B cell (primary cell): ENCODE measurements at regions not wholly inside any gene's neighbourhood (a gene's known extent, or its start where the extent isn't known, plus 50 kb on each side); places are given as distances from the start of the nearest gene placed in this dataset.

ENCODE experiments used
- EZH2 ChIP-seq: IDR thresholded peaks from 2 replicates; pipeline ENCODE4 v1.6.1; 2012; ENCODE audit warnings: borderline replicate concordance, low read depth, mild to moderate bottlenecking, moderate library complexity, low read length; ENCODE audit not compliant: insufficient read depth, poor library complexity, severe bottlenecking
- TF ChIP-seq, protein P1 (sequence below): fragments of 200-600 bp; IDR thresholded peaks from one replicate; pipeline ENCODE4 v1.8.0; 2022; ENCODE audit warnings: antibody characterized with exemption, mild to moderate bottlenecking

DNA sequence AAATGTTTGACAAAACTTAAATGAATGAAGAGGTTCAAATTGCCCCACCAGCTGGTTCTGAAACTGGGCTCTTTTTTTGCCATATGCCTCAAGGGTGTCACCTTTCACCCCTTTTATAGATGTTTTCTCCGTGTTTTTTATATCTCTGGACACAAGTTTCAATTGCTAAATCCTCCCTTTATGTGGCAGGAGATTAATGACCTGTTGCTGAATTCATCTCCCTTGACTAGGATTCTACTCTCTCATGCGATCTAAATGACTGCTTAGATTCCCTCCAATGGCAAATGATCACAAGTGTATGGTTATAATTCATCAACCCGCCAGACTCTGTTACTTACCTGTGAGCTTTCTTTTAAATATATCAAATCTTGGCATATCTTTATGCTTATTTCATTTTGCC, 677.0 kb upstream of the POT1 start:
- TF ChIP-seq EZH2: no peak
- TF ChIP-seq, protein P1, sequence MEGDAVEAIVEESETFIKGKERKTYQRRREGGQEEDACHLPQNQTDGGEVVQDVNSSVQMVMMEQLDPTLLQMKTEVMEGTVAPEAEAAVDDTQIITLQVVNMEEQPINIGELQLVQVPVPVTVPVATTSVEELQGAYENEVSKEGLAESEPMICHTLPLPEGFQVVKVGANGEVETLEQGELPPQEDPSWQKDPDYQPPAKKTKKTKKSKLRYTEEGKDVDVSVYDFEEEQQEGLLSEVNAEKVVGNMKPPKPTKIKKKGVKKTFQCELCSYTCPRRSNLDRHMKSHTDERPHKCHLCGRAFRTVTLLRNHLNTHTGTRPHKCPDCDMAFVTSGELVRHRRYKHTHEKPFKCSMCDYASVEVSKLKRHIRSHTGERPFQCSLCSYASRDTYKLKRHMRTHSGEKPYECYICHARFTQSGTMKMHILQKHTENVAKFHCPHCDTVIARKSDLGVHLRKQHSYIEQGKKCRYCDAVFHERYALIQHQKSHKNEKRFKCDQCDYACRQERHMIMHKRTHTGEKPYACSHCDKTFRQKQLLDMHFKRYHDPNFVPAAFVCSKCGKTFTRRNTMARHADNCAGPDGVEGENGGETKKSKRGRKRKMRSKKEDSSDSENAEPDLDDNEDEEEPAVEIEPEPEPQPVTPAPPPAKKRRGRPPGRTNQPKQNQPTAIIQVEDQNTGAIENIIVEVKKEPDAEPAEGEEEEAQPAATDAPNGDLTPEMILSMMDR: no peak
